RWPE1 (cell line): ENCODE measurements at regions not wholly inside any gene's neighbourhood (a gene's known extent, or its start where the extent isn't known, plus 50 kb on each side); places are given as distances from the start of the nearest gene placed in this dataset.

ENCODE experiments used
- CTCF ChIA-PET: fragments of 350-600 bp; sonication (Branson Sonifier 250); formaldehyde crosslinking; extraction: SDS; loops from one replicate; lab custom pipeline; 2021; lab: Yijun Ruan, JAX
- POLR2A ChIA-PET: fragments of 400-600 bp; formaldehyde crosslinking; extraction: SDS; loops from one replicate; lab custom pipeline; 2020; ENCODE audit warnings: antibody characterized with exemption; ENCODE audit not compliant: low non-redundant PET; lab: Yijun Ruan, JAX
- DNase-seq: peaks from one replicate; pipeline ENCODE4 v3.0.0; 2012; ENCODE audit warnings: low spot score
- H3K27ac ChIP-seq: fragments of 450-650 bp; 2 replicates; pipeline ENCODE4 v1.5.1; 2017
- CTCF ChIP-seq: fragments of 450-650 bp; conservative IDR thresholded peaks from 2 replicates; pipeline ENCODE4 v1.5.1; 2017; ENCODE audit warnings: low read depth, mild to moderate bottlenecking

GRCh38 chr13:81686877-81687276 lies 1346.0 kb upstream of the SPRY2 start:
- no peak for DNase-seq
- POLR2A ChIA-PET = no interaction called here
- TF ChIP-seq CTCF = no peak
- CTCF ChIA-PET = no interaction called here
- H3K27ac ChIP-seq = no peak overlapping the region

- no peak overlapping the region for H3K27ac ChIP-seq
- DNase-seq = no peak
- POLR2A ChIA-PET = no interaction called here
- TF ChIP-seq CTCF = no peak
- CTCF ChIA-PET = no interaction called here
Measured at GRCh38 chr13:81683521-81683920, 1342.6 kb upstream of the SPRY2 start.

- POLR2A ChIA-PET = no interaction called here
- no peak for DNase-seq
- CTCF ChIA-PET = interaction anchor here (0.8 kb wide), 1 partner anchor 216 kb away, joined by 3 read pairs; no protein-coding TSS in a partner anchor
- no peak for TF ChIP-seq CTCF
- H3K27ac ChIP-seq = no peak overlapping the region
Measured at GRCh38 chr13:81682081-81682630, 1341.2 kb upstream of the SPRY2 start.

- no peak for DNase-seq
- TF ChIP-seq CTCF = no peak
- POLR2A ChIA-PET = no interaction called here
- H3K27ac ChIP-seq = no peak overlapping the region
- CTCF ChIA-PET = no interaction called here
Measured at GRCh38 chr13:81677857-81678256, 1336.9 kb upstream of the SPRY2 start.

GRCh38 chr13:81676008-81676407 lies 1335.1 kb upstream of the SPRY2 start:
- no peak for TF ChIP-seq CTCF
- POLR2A ChIA-PET = no interaction called here
- CTCF ChIA-PET = no interaction called here
- DNase-seq = no peak
- no peak overlapping the region for H3K27ac ChIP-seq

GRCh38 chr13:81671064-81671463 lies 1330.1 kb upstream of the SPRY2 start:
- ChIA-PET CTCF (interaction anchor here (0.6 kb wide), 1 partner anchor 475 kb away, joined by 4 read pairs; no protein-coding TSS in a partner anchor), POLR2A (no interaction called here)
- TF ChIP-seq CTCF = no peak
- H3K27ac ChIP-seq = no peak overlapping the region
- DNase-seq = no peak
